DOHH2 (cell line): ENCODE measurements at regions not wholly inside any gene's neighbourhood (a gene's known extent, or its start where the extent isn't known, plus 50 kb on each side); places are given as distances from the start of the nearest gene placed in this dataset.

Experiments used
- EZH2phosphoT487 ChIP-seq: fragments of 200-600 bp; sonication (generic); IDR thresholded peaks from 2 replicates; pipeline ENCODE4 v1.6.1; 2017; ENCODE audit warnings: borderline replicate concordance, mild to moderate bottlenecking, antibody characterized with exemption, low read length, moderate library complexity, mixed read lengths
- TF ChIP-seq, protein P1 (sequence below): fragments of 200-600 bp; sonication (generic); IDR thresholded peaks from one replicate; pipeline ENCODE4 v1.5.1; 2014; ENCODE audit warnings: antibody characterized with exemption, mild to moderate bottlenecking, low read depth, low read length; ENCODE audit not compliant: poor library complexity, severe bottlenecking

DNA sequence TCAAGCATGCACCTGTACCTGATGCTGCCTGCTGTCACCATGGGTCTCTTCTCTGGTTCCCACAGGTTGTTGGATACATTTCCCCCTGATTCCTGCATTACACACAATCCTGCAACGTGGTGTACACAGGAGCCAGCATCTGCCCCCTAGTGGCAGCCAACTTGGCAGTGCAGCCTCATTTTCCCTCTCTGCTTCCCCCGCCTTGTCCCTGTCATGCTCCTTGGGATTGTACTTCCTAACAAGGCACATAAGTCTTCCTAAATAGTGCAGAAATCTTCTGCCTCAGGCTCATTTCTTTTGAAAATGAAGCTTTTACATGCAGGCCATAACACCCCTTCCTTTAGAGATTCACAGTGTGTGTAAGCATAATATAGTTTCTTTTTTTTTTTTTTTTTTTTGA is 387.5 kb downstream of the CCSER2 start:
- TF ChIP-seq, protein P1, sequence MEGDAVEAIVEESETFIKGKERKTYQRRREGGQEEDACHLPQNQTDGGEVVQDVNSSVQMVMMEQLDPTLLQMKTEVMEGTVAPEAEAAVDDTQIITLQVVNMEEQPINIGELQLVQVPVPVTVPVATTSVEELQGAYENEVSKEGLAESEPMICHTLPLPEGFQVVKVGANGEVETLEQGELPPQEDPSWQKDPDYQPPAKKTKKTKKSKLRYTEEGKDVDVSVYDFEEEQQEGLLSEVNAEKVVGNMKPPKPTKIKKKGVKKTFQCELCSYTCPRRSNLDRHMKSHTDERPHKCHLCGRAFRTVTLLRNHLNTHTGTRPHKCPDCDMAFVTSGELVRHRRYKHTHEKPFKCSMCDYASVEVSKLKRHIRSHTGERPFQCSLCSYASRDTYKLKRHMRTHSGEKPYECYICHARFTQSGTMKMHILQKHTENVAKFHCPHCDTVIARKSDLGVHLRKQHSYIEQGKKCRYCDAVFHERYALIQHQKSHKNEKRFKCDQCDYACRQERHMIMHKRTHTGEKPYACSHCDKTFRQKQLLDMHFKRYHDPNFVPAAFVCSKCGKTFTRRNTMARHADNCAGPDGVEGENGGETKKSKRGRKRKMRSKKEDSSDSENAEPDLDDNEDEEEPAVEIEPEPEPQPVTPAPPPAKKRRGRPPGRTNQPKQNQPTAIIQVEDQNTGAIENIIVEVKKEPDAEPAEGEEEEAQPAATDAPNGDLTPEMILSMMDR = peak; percentile 88
- no peak for TF ChIP-seq EZH2phosphoT487
